AG10803 (cell line): ENCODE measurements at regions not wholly inside any gene's neighbourhood (a gene's known extent, or its start where the extent isn't known, plus 50 kb on each side); places are given as distances from the start of the nearest gene placed in this dataset.
"Not testable (repeated sequence)": the region's sequence is repeated elsewhere in the genome, so short reads cannot be mapped to it uniquely, and the experiment has no call there.

ENCODE experiments used
- DNase-seq: peaks from one replicate; pipeline ENCODE4 v3.0.0; 2010; ENCODE audit warnings: low read depth
- H3K4me3 ChIP-seq: 2 replicates; pipeline ENCODE4 v1.5.1; 2011; ENCODE audit warnings: mild to moderate bottlenecking, low read length, control low read depth
- TF ChIP-seq, protein P1 (sequence below): conservative IDR thresholded peaks from 2 replicates; pipeline ENCODE4 v1.5.1; 2011; ENCODE audit warnings: mild to moderate bottlenecking, low read length, control low read depth, inconsistent platforms

DNA sequence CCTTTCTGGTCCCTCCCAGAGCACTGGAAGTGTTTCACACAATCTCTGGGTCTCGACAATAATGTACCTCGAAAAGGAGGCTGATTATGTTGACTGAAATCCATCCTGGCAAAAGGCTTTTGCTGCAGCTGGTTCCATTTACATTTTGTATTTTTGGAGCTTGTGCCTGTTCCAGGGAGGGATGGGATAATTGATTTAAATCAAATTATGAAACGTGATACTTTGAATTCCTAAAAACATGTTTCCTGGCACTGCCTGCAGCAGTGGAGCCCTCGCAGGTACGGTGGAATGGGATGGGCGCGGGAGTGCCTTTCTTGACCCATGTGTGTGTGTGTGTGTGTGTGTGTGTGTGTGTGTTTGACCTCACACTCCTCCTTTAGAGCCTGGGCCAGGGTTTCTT lies 455.5 kb upstream of the MEIS1 start:
- TF ChIP-seq, protein P1, sequence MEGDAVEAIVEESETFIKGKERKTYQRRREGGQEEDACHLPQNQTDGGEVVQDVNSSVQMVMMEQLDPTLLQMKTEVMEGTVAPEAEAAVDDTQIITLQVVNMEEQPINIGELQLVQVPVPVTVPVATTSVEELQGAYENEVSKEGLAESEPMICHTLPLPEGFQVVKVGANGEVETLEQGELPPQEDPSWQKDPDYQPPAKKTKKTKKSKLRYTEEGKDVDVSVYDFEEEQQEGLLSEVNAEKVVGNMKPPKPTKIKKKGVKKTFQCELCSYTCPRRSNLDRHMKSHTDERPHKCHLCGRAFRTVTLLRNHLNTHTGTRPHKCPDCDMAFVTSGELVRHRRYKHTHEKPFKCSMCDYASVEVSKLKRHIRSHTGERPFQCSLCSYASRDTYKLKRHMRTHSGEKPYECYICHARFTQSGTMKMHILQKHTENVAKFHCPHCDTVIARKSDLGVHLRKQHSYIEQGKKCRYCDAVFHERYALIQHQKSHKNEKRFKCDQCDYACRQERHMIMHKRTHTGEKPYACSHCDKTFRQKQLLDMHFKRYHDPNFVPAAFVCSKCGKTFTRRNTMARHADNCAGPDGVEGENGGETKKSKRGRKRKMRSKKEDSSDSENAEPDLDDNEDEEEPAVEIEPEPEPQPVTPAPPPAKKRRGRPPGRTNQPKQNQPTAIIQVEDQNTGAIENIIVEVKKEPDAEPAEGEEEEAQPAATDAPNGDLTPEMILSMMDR = no peak
- no peak for DNase-seq
- no peak overlapping the region for H3K4me3 ChIP-seq

DNA sequence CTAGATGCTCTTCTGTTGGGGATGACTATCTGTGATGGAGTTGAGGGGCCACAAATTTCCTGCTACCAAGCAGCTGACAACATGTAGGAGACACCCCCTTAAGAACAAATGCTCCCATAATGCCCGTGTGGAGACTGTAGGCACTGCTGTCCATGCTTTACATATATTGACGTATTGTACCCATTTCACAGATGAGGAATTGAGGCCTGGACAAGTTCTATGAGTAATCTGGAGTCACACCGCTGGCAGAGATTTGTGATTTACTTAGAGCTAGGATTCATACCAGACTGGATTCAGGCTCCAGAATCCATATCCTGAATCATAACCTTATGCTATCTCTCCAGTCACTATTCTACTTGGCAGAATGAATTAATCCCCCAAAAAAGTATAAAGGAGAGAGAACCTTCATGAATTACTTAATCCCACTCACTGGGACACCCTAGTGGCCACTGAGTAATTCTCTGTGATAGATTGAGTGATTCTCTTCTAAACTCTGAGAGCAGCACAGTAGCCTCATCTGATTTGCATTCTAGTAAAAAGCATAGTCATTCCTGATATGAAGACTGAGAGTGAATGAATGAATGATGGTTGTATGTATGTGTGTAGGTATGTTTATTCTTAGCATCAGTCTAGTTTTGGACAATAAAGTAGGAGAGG lies 460.7 kb upstream of the MEIS1 start:
- no peak for DNase-seq
- TF ChIP-seq, protein P1 = no peak; the same call in 1 of the 2 replicates
- H3K4me3 ChIP-seq = no peak overlapping the region

DNA sequence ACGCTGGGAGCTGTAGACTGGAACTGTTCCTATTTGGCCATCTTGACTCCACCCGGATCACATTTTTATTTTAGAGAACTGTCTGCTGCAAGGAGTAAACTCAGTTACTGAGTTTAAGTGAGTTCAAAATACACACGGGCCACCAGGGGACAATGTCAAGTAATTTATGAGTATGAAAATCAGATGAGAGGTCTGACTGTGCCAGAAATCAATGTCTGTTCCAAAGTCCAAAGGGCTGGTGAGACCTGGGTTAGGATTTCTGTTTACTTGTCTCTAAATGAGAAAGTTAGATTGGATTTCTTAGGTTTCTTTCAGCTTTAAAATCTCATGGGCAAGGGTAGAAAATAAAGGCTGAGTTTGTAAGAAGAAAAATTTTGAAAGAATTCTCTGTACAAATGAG lies 465.8 kb upstream of the MEIS1 start:
- DNase-seq = no peak
- TF ChIP-seq, protein P1 = no peak
- no peak overlapping the region for H3K4me3 ChIP-seq

DNA sequence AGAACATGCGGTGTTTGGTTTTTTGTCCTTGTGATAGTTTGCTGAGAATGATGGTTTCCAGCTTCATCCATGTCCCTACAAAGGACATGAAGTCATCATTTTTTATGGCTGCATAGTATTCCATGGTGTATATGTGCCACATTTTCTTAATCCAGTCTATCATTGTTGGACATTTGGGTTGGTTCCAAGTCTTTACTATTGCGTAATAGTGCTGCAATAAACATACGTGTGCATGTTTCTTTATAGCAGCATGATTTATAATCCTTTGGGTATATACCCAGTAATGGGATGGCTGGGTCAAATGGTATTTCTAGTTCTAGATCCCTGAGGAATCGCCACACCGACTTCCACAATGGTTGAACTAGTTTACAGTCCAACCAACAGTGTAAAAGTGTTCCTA lies 471.6 kb upstream of the MEIS1 start:
- DNase-seq = not testable (repeated sequence)

DNA sequence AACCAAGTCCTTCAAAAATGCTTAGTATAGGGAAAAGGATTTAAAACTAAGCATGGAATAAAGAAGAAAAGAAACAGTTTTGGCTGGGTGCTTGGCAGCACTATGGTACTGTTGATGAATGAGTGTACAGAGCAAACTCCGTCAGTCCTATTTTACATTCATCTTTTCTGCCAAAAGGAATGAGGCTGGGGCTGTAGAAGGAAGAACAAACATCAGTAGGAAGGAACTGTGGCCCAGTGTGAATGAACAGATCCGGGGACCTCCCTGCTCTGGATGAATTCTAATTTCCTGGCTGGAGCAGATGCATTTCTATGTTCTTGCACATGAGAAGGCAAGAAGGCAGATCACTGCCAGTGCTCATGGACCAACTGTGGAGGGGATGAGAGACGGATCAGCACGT lies 474.0 kb upstream of the MEIS1 start:
- TF ChIP-seq, protein P1 = no peak
- no peak for DNase-seq

More for the DNA sequence above, 471.6 kb upstream of the MEIS1 start:
- H3K4me3 ChIP-seq = not testable (repeated sequence)

DNA sequence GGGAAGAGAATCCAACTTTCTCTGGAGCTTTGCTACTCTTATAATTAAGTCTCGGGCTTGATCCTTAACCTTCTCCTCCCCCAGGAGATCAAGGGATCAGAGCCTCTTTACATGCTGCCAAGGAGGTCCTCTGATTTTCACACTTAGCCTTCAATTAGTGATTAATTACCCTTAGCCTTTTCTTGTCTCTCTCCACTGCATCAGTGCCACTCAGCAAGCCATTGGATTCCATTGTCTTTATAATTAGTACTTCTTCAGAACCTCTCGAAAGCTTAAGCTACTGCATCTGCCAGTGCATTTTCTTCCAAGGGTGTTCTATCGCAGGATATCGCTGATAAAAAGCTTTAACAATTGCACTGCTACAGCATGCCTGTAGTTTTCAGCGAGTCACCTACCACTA lies 477.0 kb upstream of the MEIS1 start:
- TF ChIP-seq, protein P1 = no peak
- no peak overlapping the region for H3K4me3 ChIP-seq
- no peak for DNase-seq

More for the DNA sequence above, 474.0 kb upstream of the MEIS1 start:
- no peak overlapping the region for H3K4me3 ChIP-seq

DNA sequence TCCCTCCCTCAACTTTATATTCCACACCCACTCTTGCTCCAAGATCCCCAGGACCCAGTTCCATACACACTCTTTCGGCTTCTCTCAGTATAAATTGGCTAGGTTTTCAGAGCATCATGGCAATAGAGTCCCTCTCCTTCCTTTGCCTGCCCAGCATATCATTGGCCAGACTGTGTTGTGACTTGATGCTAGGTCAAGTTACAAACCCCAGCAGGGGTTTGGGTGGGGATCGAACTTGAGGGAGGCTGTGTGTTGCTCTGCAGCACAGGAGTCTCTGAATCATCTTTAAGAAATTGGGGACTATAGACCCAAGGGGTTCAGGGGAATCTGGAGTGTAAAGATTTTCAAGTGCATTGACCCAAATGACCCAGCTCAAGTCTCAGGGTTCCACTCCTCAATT lies 477.5 kb upstream of the MEIS1 start:
- DNase-seq = no peak
- TF ChIP-seq, protein P1 = no peak

More for the DNA sequence above, 477.5 kb upstream of the MEIS1 start:
- no peak overlapping the region for H3K4me3 ChIP-seq
